SK-N-SH treated with all-trans-retinoic acid at 6 μM for 48 hours (cell line): ENCODE measurements at regions not wholly inside any gene's neighbourhood (a gene's known extent, or its start where the extent isn't known, plus 50 kb on each side); places are given as distances from the start of the nearest gene placed in this dataset.

Source experiments
- ATAC-seq: fragments of 200-7000 bp; cut with Tn5 transposase; 3 replicates; pipeline ENCODE4 v1.9.1; 2020; ENCODE audit warnings: mild to moderate bottlenecking, moderate library complexity
- CSDC2 ChIP-seq: fragments of 250-450 bp; sonication (Bioruptor Pico); IDR thresholded peaks from 2 replicates; pipeline ENCODE4 v1.5.0; 2020; ENCODE audit warnings: mild to moderate bottlenecking, moderate library complexity
- ESRRG ChIP-seq: fragments of 250-450 bp; sonication (Bioruptor Pico); IDR thresholded peaks from 2 replicates; pipeline ENCODE4 v1.6.1; 2021; ENCODE audit warnings: mild to moderate bottlenecking
- GLIS3 ChIP-seq: fragments of 250-450 bp; sonication (Bioruptor Pico); IDR thresholded peaks from 2 replicates; pipeline ENCODE4 v1.5.0; 2020; ENCODE audit warnings: mild to moderate bottlenecking, moderate library complexity
- ISL1 ChIP-seq: fragments of 250-450 bp; sonication (Bioruptor Pico); IDR thresholded peaks from 2 replicates; pipeline ENCODE4 v2.1.2; 2022; ENCODE audit warnings: mild to moderate bottlenecking, moderate library complexity
- OSR1 ChIP-seq: fragments of 250-450 bp; sonication (Bioruptor Pico); IDR thresholded peaks from 2 replicates; pipeline ENCODE4 v1.8.0; 2022; ENCODE audit warnings: moderate library complexity, mild to moderate bottlenecking, inconsistent platforms
- POU6F1 ChIP-seq: fragments of 250-450 bp; sonication (Bioruptor Pico); IDR thresholded peaks from 2 replicates; pipeline ENCODE4 v1.8.0; 2021; ENCODE audit warnings: low read depth, mild to moderate bottlenecking, moderate library complexity, borderline replicate concordance
- PPARA ChIP-seq: fragments of 250-450 bp; sonication (Bioruptor Pico); IDR thresholded peaks from 2 replicates; pipeline ENCODE4 v1.5.0; 2020; ENCODE audit warnings: mild to moderate bottlenecking, borderline replicate concordance
- RARB ChIP-seq: fragments of 250-450 bp; sonication (Bioruptor Pico); IDR thresholded peaks from 2 replicates; pipeline ENCODE4 v1.8.0; 2021; ENCODE audit warnings: mild to moderate bottlenecking, moderate library complexity
- SNAI2 ChIP-seq: fragments of 250-450 bp; sonication (Bioruptor Pico); IDR thresholded peaks from 2 replicates; pipeline ENCODE4 v1.5.0; 2020; ENCODE audit warnings: mild to moderate bottlenecking, moderate library complexity
- TCF4 ChIP-seq: fragments of 250-450 bp; sonication (Bioruptor Pico); IDR thresholded peaks from 2 replicates; pipeline ENCODE4 v1.8.0; 2021; ENCODE audit warnings: mild to moderate bottlenecking, moderate library complexity, borderline replicate concordance
- TSHZ2 ChIP-seq: fragments of 250-450 bp; sonication (Bioruptor Pico); IDR thresholded peaks from 2 replicates; pipeline ENCODE4 v1.5.0; 2020; ENCODE audit warnings: mild to moderate bottlenecking, moderate library complexity
- ZC3H10 ChIP-seq: fragments of 250-450 bp; sonication (Bioruptor Pico); IDR thresholded peaks from 2 replicates; pipeline ENCODE4 v1.5.1; 2021; ENCODE audit warnings: mild to moderate bottlenecking, moderate library complexity
- ZFP3 ChIP-seq: fragments of 250-450 bp; sonication (Bioruptor Pico); IDR thresholded peaks from 2 replicates; pipeline ENCODE4 v1.5.0; 2020; ENCODE audit warnings: mild to moderate bottlenecking, moderate library complexity
- ZFP30 ChIP-seq: fragments of 450-650 bp; formaldehyde crosslinking; IDR thresholded peaks from 2 replicates; pipeline ENCODE4 v1.5.0; 2022; ENCODE audit warnings: mild to moderate bottlenecking, moderate library complexity
- ZNF565 ChIP-seq: fragments of 450-650 bp; formaldehyde crosslinking; conservative IDR thresholded peaks from 2 replicates; pipeline ENCODE4 v1.5.0; 2020; ENCODE audit warnings: low read depth, mild to moderate bottlenecking, moderate library complexity
- ZNF70 ChIP-seq: fragments of 450-650 bp; formaldehyde crosslinking; IDR thresholded peaks from 2 replicates; pipeline ENCODE4 v1.5.0; 2020; ENCODE audit warnings: mild to moderate bottlenecking, moderate library complexity
- ZNF8 ChIP-seq: fragments of 450-650 bp; formaldehyde crosslinking; IDR thresholded peaks from 2 replicates; pipeline ENCODE4 v1.5.0; 2020; ENCODE audit warnings: mild to moderate bottlenecking, moderate library complexity
- TF ChIP-seq, protein P1 (sequence below): fragments of 250-450 bp; sonication (Bioruptor Pico); IDR thresholded peaks from 2 replicates; pipeline ENCODE4 v1.8.0; 2020; ENCODE audit warnings: mild to moderate bottlenecking, moderate library complexity, borderline replicate concordance
- TF ChIP-seq, protein P2 (sequence below): fragments of 250-450 bp; sonication (Bioruptor Pico); IDR thresholded peaks from 2 replicates; pipeline ENCODE4 v1.5.1; 2021; ENCODE audit warnings: mild to moderate bottlenecking, moderate library complexity

- TF ChIP-seq ZFP3 (CRISPR knock-in tag) (no peak), ZC3H10 (CRISPR knock-in tag) (no peak), OSR1 (no peak), ZNF70 (CRISPR knock-in tag) (no peak), ZNF565 (CRISPR knock-in tag) (no peak), POU6F1 (CRISPR knock-in tag) (no peak), TSHZ2 (CRISPR knock-in tag) (no peak), PPARA (CRISPR knock-in tag) (no peak), ZNF8 (CRISPR knock-in tag) (no peak), RARB (CRISPR knock-in tag) (no peak), ISL1 (CRISPR knock-in tag) (no peak)
- TF ChIP-seq, protein P1, sequence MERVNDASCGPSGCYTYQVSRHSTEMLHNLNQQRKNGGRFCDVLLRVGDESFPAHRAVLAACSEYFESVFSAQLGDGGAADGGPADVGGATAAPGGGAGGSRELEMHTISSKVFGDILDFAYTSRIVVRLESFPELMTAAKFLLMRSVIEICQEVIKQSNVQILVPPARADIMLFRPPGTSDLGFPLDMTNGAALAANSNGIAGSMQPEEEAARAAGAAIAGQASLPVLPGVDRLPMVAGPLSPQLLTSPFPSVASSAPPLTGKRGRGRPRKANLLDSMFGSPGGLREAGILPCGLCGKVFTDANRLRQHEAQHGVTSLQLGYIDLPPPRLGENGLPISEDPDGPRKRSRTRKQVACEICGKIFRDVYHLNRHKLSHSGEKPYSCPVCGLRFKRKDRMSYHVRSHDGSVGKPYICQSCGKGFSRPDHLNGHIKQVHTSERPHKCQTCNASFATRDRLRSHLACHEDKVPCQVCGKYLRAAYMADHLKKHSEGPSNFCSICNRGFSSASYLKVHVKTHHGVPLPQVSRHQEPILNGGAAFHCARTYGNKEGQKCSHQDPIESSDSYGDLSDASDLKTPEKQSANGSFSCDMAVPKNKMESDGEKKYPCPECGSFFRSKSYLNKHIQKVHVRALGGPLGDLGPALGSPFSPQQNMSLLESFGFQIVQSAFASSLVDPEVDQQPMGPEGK (CRISPR knock-in tag): no peak
- TF ChIP-seq, protein P2, sequence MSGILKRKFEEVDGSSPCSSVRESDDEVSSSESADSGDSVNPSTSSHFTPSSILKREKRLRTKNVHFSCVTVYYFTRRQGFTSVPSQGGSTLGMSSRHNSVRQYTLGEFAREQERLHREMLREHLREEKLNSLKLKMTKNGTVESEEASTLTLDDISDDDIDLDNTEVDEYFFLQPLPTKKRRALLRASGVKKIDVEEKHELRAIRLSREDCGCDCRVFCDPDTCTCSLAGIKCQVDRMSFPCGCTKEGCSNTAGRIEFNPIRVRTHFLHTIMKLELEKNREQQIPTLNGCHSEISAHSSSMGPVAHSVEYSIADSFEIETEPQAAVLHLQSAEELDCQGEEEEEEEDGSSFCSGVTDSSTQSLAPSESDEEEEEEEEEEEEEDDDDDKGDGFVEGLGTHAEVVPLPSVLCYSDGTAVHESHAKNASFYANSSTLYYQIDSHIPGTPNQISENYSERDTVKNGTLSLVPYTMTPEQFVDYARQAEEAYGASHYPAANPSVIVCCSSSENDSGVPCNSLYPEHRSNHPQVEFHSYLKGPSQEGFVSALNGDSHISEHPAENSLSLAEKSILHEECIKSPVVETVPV (CRISPR knock-in tag): no peak
Measured at GRCh38 chr14:23805761-23806160, 147.8 kb upstream of the DHRS4 start.

DNA sequence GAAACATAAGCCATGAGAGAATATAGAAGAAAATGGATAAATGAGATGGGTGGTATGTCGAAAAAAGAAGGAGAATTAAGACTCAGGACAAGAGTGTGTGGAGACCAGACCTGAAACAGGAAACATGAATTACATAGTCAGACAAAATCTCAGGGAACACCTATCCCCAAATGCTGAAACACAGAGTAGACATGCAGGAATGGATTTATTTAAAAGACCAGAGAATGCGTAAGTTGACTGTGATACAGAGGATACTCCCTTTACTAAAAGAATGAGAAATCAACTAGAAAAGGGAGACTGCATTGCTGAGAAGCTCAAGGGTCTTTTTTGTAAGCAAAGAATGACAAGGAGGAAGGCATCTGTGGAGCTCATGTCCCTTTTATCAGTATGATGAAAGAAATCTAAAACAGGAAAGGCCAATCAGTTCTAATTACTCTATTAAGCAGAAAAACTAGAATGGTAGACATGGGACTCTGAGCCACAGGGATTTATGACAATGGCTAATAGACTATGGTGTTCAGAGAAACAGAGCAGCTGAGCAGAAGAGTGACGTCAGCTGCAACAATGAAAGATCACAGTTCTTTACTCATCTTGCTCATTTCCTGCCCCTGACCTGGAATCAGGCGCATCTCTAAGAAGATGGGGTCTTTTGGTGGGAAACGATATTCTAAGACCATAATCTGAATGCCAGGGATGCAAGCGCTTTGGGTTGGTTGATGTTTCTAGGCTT, 138.9 kb upstream of the DHRS4 start:
- TF ChIP-seq ISL1 (CRISPR knock-in tag): no peak
- ATAC-seq: no peak

More at GRCh38 chr14:23805761-23806160, 147.8 kb upstream of the DHRS4 start:
- ATAC-seq: no peak

- ATAC-seq: no peak
Measured at GRCh38 chr14:23816371-23816770, 137.2 kb upstream of the DHRS4 start.

DNA sequence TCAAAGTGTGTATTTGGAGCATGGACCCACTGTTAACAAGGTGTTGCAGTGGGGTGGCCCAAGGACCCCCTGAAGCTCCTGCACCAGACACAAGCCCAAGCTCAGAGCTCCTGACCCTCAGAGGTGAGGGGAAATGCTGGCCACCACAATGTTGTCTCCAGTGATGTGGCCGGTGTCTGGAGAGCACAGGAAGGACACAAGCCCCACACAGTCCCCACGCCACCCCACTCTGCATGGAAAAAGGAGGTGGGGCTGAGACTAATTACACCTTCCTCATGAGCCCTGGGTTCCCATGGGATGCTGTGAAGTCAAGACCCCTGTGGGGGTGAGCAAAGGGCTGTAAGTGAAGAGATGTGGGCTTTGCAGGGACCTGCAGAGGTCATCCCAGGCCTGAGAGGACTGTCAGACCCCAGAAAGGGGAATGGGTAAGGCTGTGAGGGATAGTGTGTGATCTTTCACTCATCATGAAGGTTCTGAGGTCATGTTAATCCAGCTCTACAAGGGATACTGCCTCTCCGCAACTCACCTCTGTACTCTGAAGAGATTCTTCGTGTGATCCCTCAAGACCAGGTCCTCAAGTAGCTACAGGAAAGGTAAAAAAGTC, 136.3 kb upstream of the DHRS4 start:
- no peak for ATAC-seq
- TF ChIP-seq ZFP30 (no peak), SNAI2 (CRISPR knock-in tag) (no peak), TCF4 (CRISPR knock-in tag) (no peak), ZFP3 (CRISPR knock-in tag) (no peak), GLIS3 (CRISPR knock-in tag) (no peak), ESRRG (no peak), ZNF565 (CRISPR knock-in tag) (no peak), CSDC2 (CRISPR knock-in tag) (no peak)
- TF ChIP-seq, protein P1 (CRISPR knock-in tag): no peak

More at GRCh38 chr14:23816371-23816770, 137.2 kb upstream of the DHRS4 start:
- no peak for TF ChIP-seq ZNF8 (CRISPR knock-in tag)
- TF ChIP-seq ZC3H10 (CRISPR knock-in tag): no peak
- no peak for TF ChIP-seq TCF4 (CRISPR knock-in tag)
- TF ChIP-seq ZFP30: no peak
- TF ChIP-seq ZNF70 (CRISPR knock-in tag): no peak
- TF ChIP-seq, protein P1 (CRISPR knock-in tag): no peak
